ENCODE measurements at regions not wholly inside any gene's neighbourhood (a gene's known extent, or its start where the extent isn't known, plus 50 kb on each side); places are given as distances from the start of the nearest gene placed in this dataset.

- TF ChIP-seq CTCF (optimal IDR thresholded peaks at IDR 0.05 in 1 of 3, IDR thresholded peaks at IDR 0.05 in 1 of 3, conservative IDR thresholded peaks at IDR 0.05 in 1 of 3; ENCODE audit: extremely low read depth in 1 of 3, insufficient read depth in 2 of 3, low read length in 3 of 3) (no peak), EZH2 (IDR thresholded peaks at IDR 0.05; ENCODE audit: low read length) (no peak)
Observed at GRCh38 chr16:52855463-52855862, 197.2 kb downstream of the CHD9NB start.

Data from keratinocyte (primary cell).